ENCODE measurements at regions not wholly inside any gene's neighbourhood (a gene's known extent, or its start where the extent isn't known, plus 50 kb on each side); places are given as distances from the start of the nearest gene placed in this dataset.

DNA sequence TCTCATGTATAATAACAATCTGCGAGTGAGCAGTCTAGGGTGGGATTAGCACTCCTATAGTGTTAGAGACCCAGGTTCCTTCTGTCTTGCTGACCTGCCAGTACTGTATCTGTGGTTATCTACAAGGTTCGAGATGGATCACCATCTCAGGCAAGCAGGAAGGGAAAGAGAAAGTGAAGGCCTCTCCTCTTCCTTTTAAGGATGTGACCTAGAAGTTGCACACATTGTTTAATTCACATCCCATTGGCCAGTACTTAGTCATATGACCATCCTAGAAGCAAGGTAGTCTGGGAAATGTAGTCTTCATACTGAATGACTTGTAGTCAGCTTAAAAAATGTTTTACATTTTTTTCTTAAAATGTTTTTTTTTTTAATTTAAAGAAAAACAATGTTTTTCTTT lies 168.6 kb downstream of the CARTPT start:
- DNase-seq (ENCODE audit: low read depth in 6 of 9, low spot score in 9 of 9) = peak in 7 of 9 donors; percentile 11 to 58 (median 17)
- 92% methylated on average over 2 of the region's 2 CpGs for WGBS
- no peak overlapping the region for H3K27ac ChIP-seq (ENCODE audit: low read depth in 1 of 2, low read length in 1 of 2)
- H3K4me1 ChIP-seq (ENCODE audit: control insufficient read depth in 2 of 2, insufficient read depth in 2 of 2, low read length in 2 of 2) = no peaks in the 10 kb centered on the region
- H3K27me3 ChIP-seq (ENCODE audit: control insufficient read depth in 2 of 2, insufficient read depth in 1 of 2, low read length in 1 of 2) = peaks cover 0 to 2% of the 10 kb centered on the region in 2 donors
- no peaks in the 10 kb centered on the region for H3K36me3 ChIP-seq (ENCODE audit: control insufficient read depth in 2 of 2, insufficient read depth in 2 of 2, low read length in 1 of 2)
- H3K9me3 ChIP-seq (ENCODE audit: control insufficient read depth in 2 of 2, insufficient read depth in 1 of 2, low read length in 1 of 2) = no peaks in the 10 kb centered on the region
- H3K4me3 ChIP-seq (ENCODE audit: low read length in 2 of 2) = no peak overlapping the region

DNA sequence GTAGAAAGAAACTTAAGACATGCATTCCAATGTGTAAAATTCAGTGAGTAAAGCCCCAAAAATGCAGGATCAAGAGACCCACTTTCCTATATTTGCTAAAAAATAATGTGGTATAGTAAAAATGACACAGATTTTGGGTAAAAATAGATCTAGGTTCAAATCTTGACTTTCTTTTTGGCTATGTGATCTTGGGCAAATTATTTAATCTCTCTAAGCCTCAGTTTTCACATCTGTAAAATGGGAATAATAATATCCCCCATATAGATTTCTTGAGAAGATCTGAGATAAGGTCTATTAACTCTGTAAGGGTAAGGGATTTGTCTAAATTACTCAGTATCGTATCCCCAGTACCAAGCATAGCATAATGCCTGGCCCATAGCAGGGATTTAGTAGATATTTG lies 172.3 kb downstream of the CARTPT start:
- no peaks in the 10 kb centered on the region for H3K4me1 ChIP-seq (ENCODE audit: control insufficient read depth in 2 of 2, insufficient read depth in 2 of 2, low read length in 2 of 2)
- 97% methylated on average over 1 of the region's 1 CpG for WGBS
- H3K36me3 ChIP-seq (ENCODE audit: control insufficient read depth in 2 of 2, insufficient read depth in 2 of 2, low read length in 1 of 2) = no peaks in the 10 kb centered on the region
- no peak for DNase-seq (ENCODE audit: low read depth in 6 of 9, low spot score in 9 of 9)
- peaks cover 0 to 2% of the 10 kb centered on the region in 2 donors for H3K27me3 ChIP-seq (ENCODE audit: control insufficient read depth in 2 of 2, insufficient read depth in 1 of 2, low read length in 1 of 2)
- H3K4me3 ChIP-seq (ENCODE audit: low read length in 2 of 2) = no peak overlapping the region
- H3K9me3 ChIP-seq (ENCODE audit: control insufficient read depth in 2 of 2, insufficient read depth in 1 of 2, low read length in 1 of 2) = no peaks in the 10 kb centered on the region
- H3K27ac ChIP-seq (ENCODE audit: low read depth in 1 of 2, low read length in 1 of 2) = no peak overlapping the region

DNA sequence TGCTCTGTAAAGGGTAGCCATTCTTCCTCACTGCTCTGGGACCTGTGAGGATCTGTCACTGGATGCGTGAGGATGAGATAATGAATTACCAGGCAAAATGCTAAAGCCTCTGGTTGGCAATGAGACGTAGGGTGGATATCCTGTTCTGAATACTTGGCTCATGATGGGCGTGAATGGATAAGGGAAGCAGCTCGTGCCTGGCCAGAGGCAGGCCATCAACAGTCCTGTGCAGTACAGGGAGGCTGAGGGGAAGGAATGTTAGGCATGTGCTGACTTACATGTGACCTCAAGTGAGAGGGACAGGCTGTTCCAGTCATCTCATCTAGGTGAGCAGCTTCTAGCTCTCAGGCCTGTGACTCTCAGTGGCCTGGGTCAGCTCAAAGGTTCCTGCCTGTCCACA lies 172.8 kb downstream of the CARTPT start:
- DNase-seq (ENCODE audit: low read depth in 6 of 9, low spot score in 9 of 9) = no peak

DNA sequence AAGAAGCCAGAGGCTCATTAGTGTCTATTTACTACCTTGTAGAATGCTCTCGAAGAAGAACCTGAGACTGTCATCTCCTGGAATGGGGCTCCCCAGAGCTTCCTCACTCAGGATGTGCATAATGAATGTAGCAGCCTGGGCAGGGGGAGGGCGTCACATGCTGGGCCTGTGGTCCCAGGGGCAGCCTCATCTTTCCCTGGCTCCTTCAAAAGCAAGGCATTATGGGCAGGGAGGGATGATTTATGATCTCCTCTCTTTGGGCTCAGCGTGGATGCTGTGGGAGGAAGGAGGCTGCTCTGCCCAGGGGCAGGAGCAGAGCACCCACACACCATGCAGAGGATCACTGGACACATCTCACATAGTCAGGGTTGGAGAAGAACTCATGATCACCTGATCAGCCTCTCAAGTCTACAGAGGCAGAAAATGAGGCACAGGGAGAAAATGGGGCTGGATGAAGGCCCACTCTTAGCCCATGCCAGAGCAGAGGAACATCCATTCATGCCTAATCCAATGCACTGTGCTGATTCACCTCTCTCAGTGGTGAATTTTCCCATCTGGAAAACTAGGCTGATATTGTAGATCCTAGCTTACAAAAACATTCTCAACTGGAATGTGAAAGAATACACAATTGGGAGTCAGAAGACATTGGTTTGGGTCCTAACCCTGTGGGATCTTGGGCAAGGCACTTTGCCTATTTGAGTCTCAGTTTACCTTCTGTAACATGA lies 173.7 kb downstream of the CARTPT start:
- Histone ChIP-seq H3K27ac (ENCODE audit: low read depth in 1 of 2, low read length in 1 of 2) (no peak overlapping the region), H3K36me3 (ENCODE audit: control insufficient read depth in 2 of 2, insufficient read depth in 2 of 2, low read length in 1 of 2) (no peaks in the 10 kb centered on the region), H3K4me1 (ENCODE audit: control insufficient read depth in 2 of 2, insufficient read depth in 2 of 2, low read length in 2 of 2) (no peaks in the 10 kb centered on the region), H3K4me3 (ENCODE audit: low read length in 2 of 2) (no peak overlapping the region), H3K27me3 (ENCODE audit: control insufficient read depth in 2 of 2, insufficient read depth in 1 of 2, low read length in 1 of 2) (peaks cover 0 to 2% of the 10 kb centered on the region in 2 donors), H3K9me3 (ENCODE audit: control insufficient read depth in 2 of 2, insufficient read depth in 1 of 2, low read length in 1 of 2) (no peaks in the 10 kb centered on the region)
- 71% methylated on average over 3 of the region's 3 CpGs for WGBS
- DNase-seq (ENCODE audit: low read depth in 6 of 9, low spot score in 9 of 9) = no peak

More for the DNA sequence above, 172.8 kb downstream of the CARTPT start:
- Histone ChIP-seq H3K4me3 (ENCODE audit: low read length in 2 of 2) (no peak overlapping the region), H3K36me3 (ENCODE audit: control insufficient read depth in 2 of 2, insufficient read depth in 2 of 2, low read length in 1 of 2) (no peaks in the 10 kb centered on the region), H3K27me3 (ENCODE audit: control insufficient read depth in 2 of 2, insufficient read depth in 1 of 2, low read length in 1 of 2) (peaks cover 0 to 2% of the 10 kb centered on the region in 2 donors), H3K27ac (ENCODE audit: low read depth in 1 of 2, low read length in 1 of 2) (no peak overlapping the region), H3K4me1 (ENCODE audit: control insufficient read depth in 2 of 2, insufficient read depth in 2 of 2, low read length in 2 of 2) (no peaks in the 10 kb centered on the region), H3K9me3 (ENCODE audit: control insufficient read depth in 2 of 2, insufficient read depth in 1 of 2, low read length in 1 of 2) (no peaks in the 10 kb centered on the region)
- 91% methylated on average over 4 of the region's 4 CpGs for WGBS

DNA sequence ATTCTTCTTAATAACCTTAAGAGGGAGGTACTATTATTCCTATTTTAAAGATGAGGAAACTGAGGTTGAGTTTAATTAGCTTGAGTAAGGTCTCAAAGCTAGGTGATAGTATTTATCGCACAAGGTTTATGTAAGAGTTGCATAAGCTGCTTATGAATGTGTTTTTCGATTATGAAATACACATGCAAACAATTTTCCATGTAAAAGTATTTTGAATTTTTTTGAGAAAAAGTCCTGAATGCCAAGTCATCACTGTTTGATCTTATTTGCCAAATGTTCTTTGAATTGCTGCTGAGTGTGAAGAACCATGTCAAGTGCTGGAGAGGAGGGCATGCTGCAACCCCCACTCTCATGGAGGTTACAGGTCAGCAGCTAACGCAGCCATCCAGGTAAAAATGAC lies 174.4 kb downstream of the CARTPT start:
- DNase-seq (ENCODE audit: low read depth in 6 of 9, low spot score in 9 of 9) = no peak
- Histone ChIP-seq H3K4me1 (ENCODE audit: control insufficient read depth in 2 of 2, insufficient read depth in 2 of 2, low read length in 2 of 2) (no peaks in the 10 kb centered on the region), H3K27ac (ENCODE audit: low read depth in 1 of 2, low read length in 1 of 2) (no peak overlapping the region), H3K36me3 (ENCODE audit: control insufficient read depth in 2 of 2, insufficient read depth in 2 of 2, low read length in 1 of 2) (no peaks in the 10 kb centered on the region), H3K9me3 (ENCODE audit: control insufficient read depth in 2 of 2, insufficient read depth in 1 of 2, low read length in 1 of 2) (no peaks in the 10 kb centered on the region), H3K4me3 (ENCODE audit: low read length in 2 of 2) (no peak overlapping the region), H3K27me3 (ENCODE audit: control insufficient read depth in 2 of 2, insufficient read depth in 1 of 2, low read length in 1 of 2) (peaks cover 0 to 2% of the 10 kb centered on the region in 2 donors)
- 96% methylated on average over 3 of the region's 3 CpGs for WGBS

DNA sequence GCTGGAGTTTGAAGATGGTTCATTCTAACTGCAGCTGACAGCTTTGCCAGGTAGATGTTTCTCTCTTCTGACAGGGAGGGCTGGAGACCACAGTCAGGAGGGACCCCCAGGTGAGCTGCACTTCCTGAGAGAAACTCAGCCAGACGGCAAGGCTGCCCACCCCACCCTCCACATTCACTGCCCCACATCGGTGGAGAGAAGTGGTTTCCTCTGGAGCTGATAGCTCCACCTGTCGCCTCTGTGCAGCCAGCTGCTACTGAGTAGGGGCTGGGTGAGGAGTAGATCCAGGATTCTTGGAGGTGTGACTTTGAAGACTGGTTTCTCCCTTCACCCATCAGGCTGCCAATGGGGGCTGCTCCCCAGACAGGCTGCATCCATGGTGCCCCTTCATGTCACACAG lies 175.0 kb downstream of the CARTPT start:
- 68% methylated on average over 3 of the region's 3 CpGs for WGBS
- Histone ChIP-seq H3K27me3 (ENCODE audit: control insufficient read depth in 2 of 2, insufficient read depth in 1 of 2, low read length in 1 of 2) (peaks cover 0 to 2% of the 10 kb centered on the region in 2 donors), H3K9me3 (ENCODE audit: control insufficient read depth in 2 of 2, insufficient read depth in 1 of 2, low read length in 1 of 2) (no peaks in the 10 kb centered on the region), H3K4me1 (ENCODE audit: control insufficient read depth in 2 of 2, insufficient read depth in 2 of 2, low read length in 2 of 2) (no peaks in the 10 kb centered on the region), H3K4me3 (ENCODE audit: low read length in 2 of 2) (no peak overlapping the region), H3K36me3 (ENCODE audit: control insufficient read depth in 2 of 2, insufficient read depth in 2 of 2, low read length in 1 of 2) (no peaks in the 10 kb centered on the region), H3K27ac (ENCODE audit: low read depth in 1 of 2, low read length in 1 of 2) (no peak overlapping the region)
- DNase-seq (ENCODE audit: low read depth in 6 of 9, low spot score in 9 of 9) = no peak

DNA sequence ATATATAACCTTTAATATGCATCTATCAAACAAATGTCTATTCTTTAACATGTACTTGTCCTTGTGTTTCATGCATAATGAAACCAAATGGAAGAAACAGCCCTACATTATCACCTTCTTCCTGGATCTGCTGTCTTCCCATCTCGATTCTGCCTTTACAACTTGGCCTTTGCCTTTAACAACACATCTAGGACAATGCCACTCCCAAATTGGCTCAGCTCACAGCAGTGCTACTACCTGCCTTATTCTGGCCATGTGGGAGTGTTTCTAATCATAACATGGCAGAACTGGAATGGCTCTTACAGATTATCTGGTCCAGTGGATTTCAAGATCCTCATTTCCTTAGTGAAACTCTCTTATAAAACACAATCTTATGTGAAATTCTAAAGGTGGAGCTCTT lies 176.5 kb downstream of the CARTPT start:
- WGBS = 85% methylated on average over 1 of the region's 1 CpG
- no peaks in the 10 kb centered on the region for H3K36me3 ChIP-seq (ENCODE audit: control insufficient read depth in 2 of 2, insufficient read depth in 2 of 2, low read length in 1 of 2)
- H3K27ac ChIP-seq (ENCODE audit: low read depth in 1 of 2, low read length in 1 of 2) = no peak overlapping the region
- DNase-seq (ENCODE audit: low read depth in 6 of 9, low spot score in 9 of 9) = no peak
- no peaks in the 10 kb centered on the region for H3K9me3 ChIP-seq (ENCODE audit: control insufficient read depth in 2 of 2, insufficient read depth in 1 of 2, low read length in 1 of 2)
- no peaks in the 10 kb centered on the region for H3K4me1 ChIP-seq (ENCODE audit: control insufficient read depth in 2 of 2, insufficient read depth in 2 of 2, low read length in 2 of 2)
- no peak overlapping the region for H3K4me3 ChIP-seq (ENCODE audit: low read length in 2 of 2)
- peaks cover 0 to 2% of the 10 kb centered on the region in 2 donors for H3K27me3 ChIP-seq (ENCODE audit: control insufficient read depth in 2 of 2, insufficient read depth in 1 of 2, low read length in 1 of 2)

DNA sequence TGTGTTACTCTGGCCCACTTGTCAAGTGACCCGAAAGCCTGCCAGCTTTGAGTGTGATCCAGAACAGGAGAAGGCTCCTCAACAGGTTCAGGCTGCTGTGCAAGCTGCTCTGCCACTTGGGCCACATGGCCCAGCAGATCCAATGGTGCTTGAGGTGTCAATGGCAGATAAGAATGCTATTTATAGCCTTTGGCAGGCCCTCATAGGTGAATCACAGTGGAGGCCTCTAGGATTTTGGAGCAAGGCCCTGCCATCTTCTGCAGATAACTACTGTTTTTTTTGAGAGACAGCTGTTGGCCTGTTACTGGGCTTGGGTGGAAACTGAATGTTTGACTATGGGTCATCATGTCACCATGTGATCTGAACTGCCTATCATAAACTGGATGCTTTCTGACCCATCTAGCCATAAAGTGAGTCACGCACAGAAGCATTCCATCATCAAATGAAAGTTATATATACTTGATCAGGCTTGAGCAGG lies 180.8 kb downstream of the CARTPT start:
- no peak for DNase-seq (ENCODE audit: low read depth in 6 of 9, low spot score in 9 of 9)
- no peak overlapping the region for H3K27ac ChIP-seq (ENCODE audit: low read depth in 1 of 2, low read length in 1 of 2)
- H3K4me3 ChIP-seq (ENCODE audit: low read length in 2 of 2) = no peak overlapping the region
- no peaks in the 10 kb centered on the region for H3K36me3 ChIP-seq (ENCODE audit: control insufficient read depth in 2 of 2, insufficient read depth in 2 of 2, low read length in 1 of 2)
- WGBS = 97% methylated on average over 2 of the region's 2 CpGs
- H3K9me3 ChIP-seq (ENCODE audit: control insufficient read depth in 2 of 2, insufficient read depth in 1 of 2, low read length in 1 of 2) = no peaks in the 10 kb centered on the region
- no peaks in the 10 kb centered on the region for H3K4me1 ChIP-seq (ENCODE audit: control insufficient read depth in 2 of 2, insufficient read depth in 2 of 2, low read length in 2 of 2)
- H3K27me3 ChIP-seq (ENCODE audit: control insufficient read depth in 2 of 2, insufficient read depth in 1 of 2, low read length in 1 of 2) = no peaks in the 10 kb centered on the region

DNA sequence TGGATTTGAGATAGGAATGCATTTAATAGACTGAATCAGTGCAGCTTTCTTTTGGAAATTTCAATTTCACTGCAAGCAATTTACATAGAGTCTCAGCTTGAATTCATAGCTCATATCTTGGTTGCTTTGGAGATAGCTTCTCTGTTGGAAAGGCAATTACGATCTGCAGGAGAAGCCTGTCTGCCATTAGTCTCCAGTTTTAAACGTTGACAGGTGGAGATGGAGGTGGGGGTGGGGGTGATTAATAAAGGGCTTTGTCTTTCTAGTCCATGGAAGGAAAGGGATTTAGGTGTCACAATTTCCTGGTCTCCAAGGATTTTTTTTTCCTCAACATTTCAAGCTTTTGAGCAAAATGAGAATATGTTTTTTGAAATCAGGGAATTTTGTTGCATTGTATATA lies 184.7 kb downstream of the CARTPT start:
- Histone ChIP-seq H3K27ac (ENCODE audit: low read depth in 1 of 2, low read length in 1 of 2) (no peak overlapping the region), H3K27me3 (ENCODE audit: control insufficient read depth in 2 of 2, insufficient read depth in 1 of 2, low read length in 1 of 2) (no peaks in the 10 kb centered on the region), H3K4me1 (ENCODE audit: control insufficient read depth in 2 of 2, insufficient read depth in 2 of 2, low read length in 2 of 2) (no peaks in the 10 kb centered on the region), H3K9me3 (ENCODE audit: control insufficient read depth in 2 of 2, insufficient read depth in 1 of 2, low read length in 1 of 2) (no peaks in the 10 kb centered on the region), H3K4me3 (ENCODE audit: low read length in 2 of 2) (no peak overlapping the region), H3K36me3 (ENCODE audit: control insufficient read depth in 2 of 2, insufficient read depth in 2 of 2, low read length in 1 of 2) (no peaks in the 10 kb centered on the region)
- DNase-seq (ENCODE audit: low read depth in 6 of 9, low spot score in 9 of 9) = no peak
- 50% methylated on average over 2 of the region's 2 CpGs for WGBS

Measured in thymus (tissue), 11 donors.